Neural cell (in vitro differentiated cells): ENCODE measurements at regions not wholly inside any gene's neighbourhood (a gene's known extent, or its start where the extent isn't known, plus 50 kb on each side); places are given as distances from the start of the nearest gene placed in this dataset.

Experiments
- H2AFZ ChIP-seq: fragments of 200-600, 300-800 bp; sonication (generic), shearing (Covaris generic); 2 replicates; pipeline ENCODE4 v1.6.0; 2014; ENCODE audit warnings: low read depth, mild to moderate bottlenecking, antibody characterized with exemption, low read length, moderate library complexity
- H3F3A ChIP-seq: fragments of 200-600 bp; shearing (Covaris generic); 2 replicates; pipeline ENCODE4 v1.6.1; 2016; ENCODE audit warnings: mild to moderate bottlenecking, moderate library complexity, mixed read lengths, antibody characterized with exemption, low read length; ENCODE audit not compliant: insufficient read depth, poor library complexity, severe bottlenecking
- H3K27ac ChIP-seq: fragments of 200-600, 300-800 bp; sonication (generic), shearing (Covaris generic); 2 replicates; pipeline ENCODE4 v1.5.1; 2014; ENCODE audit warnings: mild to moderate bottlenecking, low read length, moderate library complexity
- H3K27me3 ChIP-seq: fragments of 300-800, 200-600 bp; sonication (generic), shearing (Covaris generic); 2 replicates; pipeline ENCODE4 v1.6.0; 2014; ENCODE audit warnings: mild to moderate bottlenecking, low read depth, low read length, moderate library complexity; ENCODE audit not compliant: insufficient read depth
- H3K36me3 ChIP-seq: fragments of 300-800, 200-600 bp; sonication (generic), shearing (Covaris generic); 2 replicates; pipeline ENCODE4 v1.5.1; 2014; ENCODE audit warnings: mild to moderate bottlenecking, antibody characterized with exemption, low read length, moderate library complexity; ENCODE audit not compliant: insufficient read depth
- H3K4me2 ChIP-seq: fragments of 300-800, 200-600 bp; sonication (generic), shearing (Covaris generic); 2 replicates; pipeline ENCODE4 v1.6.0; 2014; ENCODE audit warnings: mild to moderate bottlenecking, low read length
- H3K4me3 ChIP-seq: fragments of 300-800, 200-600 bp; sonication (generic), shearing (Covaris generic); 2 replicates; pipeline ENCODE4 v1.5.1; 2014; ENCODE audit warnings: mild to moderate bottlenecking, low read length, moderate library complexity
- H3K79me2 ChIP-seq: fragments of 200-600 bp; shearing (Covaris generic); replicated peaks from 2 replicates; pipeline ENCODE4 v1.6.0; 2014; ENCODE audit warnings: mild to moderate bottlenecking, low read length, moderate library complexity; ENCODE audit not compliant: insufficient read depth
- H3K9ac ChIP-seq: fragments of 300-800, 200-600 bp; sonication (generic), shearing (Covaris generic); 2 replicates; pipeline ENCODE4 v1.6.1; 2016; ENCODE audit warnings: mild to moderate bottlenecking, low read length, mixed read lengths
- H3K9me2 ChIP-seq: fragments of 200-600 bp; shearing (Covaris generic); 2 replicates; pipeline ENCODE4 v1.6.1; 2016; ENCODE audit warnings: mild to moderate bottlenecking, low read length, mixed read lengths; ENCODE audit not compliant: insufficient read depth
- H3K9me3 ChIP-seq: fragments of 200-600, 300-800 bp; sonication (generic), shearing (Covaris generic); 2 replicates; pipeline ENCODE4 v1.6.1; 2016; ENCODE audit warnings: mild to moderate bottlenecking, mixed run types, low read length, moderate library complexity, mixed read lengths
- H4K20me1 ChIP-seq: fragments of 200-600 bp; shearing (Covaris generic); 2 replicates; pipeline ENCODE4 v1.6.1; 2016; ENCODE audit warnings: mild to moderate bottlenecking, mixed run types; ENCODE audit not compliant: insufficient read depth
- EP300 ChIP-seq: fragments of 450-650 bp; conservative IDR thresholded peaks from 2 replicates; pipeline ENCODE4 v1.6.1; 2014; ENCODE audit warnings: antibody characterized with exemption, mild to moderate bottlenecking, moderate library complexity; ENCODE audit not compliant: poor library complexity, severe bottlenecking
- EZH2 ChIP-seq: fragments of 200-600, 300-800 bp; shearing (Covaris generic), sonication (generic); IDR thresholded peaks from 2 replicates; pipeline ENCODE4 v1.6.1; 2014; ENCODE audit warnings: antibody characterized with exemption, low read length, borderline replicate concordance, mild to moderate bottlenecking; ENCODE audit not compliant: insufficient read depth, poor library complexity, severe bottlenecking
- MXI1 ChIP-seq: fragments of 450-650 bp; conservative IDR thresholded peaks from 2 replicates; pipeline ENCODE4 v1.6.1; 2014; ENCODE audit warnings: antibody characterized with exemption, mild to moderate bottlenecking; ENCODE audit not compliant: poor library complexity, severe bottlenecking
- POLR2AphosphoS5 ChIP-seq: IDR thresholded peaks from 2 replicates; pipeline ENCODE4 v1.6.1; 2012
- RAD21 ChIP-seq: fragments of 450-650 bp; conservative IDR thresholded peaks from 2 replicates; pipeline ENCODE4 v1.6.1; 2014; ENCODE audit warnings: antibody characterized with exemption, mild to moderate bottlenecking, moderate library complexity
- SMC3 ChIP-seq: fragments of 450-650 bp; conservative IDR thresholded peaks from 2 replicates; pipeline ENCODE4 v1.6.1; 2014; ENCODE audit warnings: antibody characterized with exemption, mild to moderate bottlenecking, moderate library complexity; ENCODE audit not compliant: poor library complexity
- TAF1 ChIP-seq: IDR thresholded peaks from 2 replicates; pipeline ENCODE4 v1.6.1; 2012; ENCODE audit warnings: low read depth
- TF ChIP-seq, protein P1 (sequence below): IDR thresholded peaks from 2 replicates; pipeline ENCODE4 v1.6.1; 2012; ENCODE audit warnings: borderline replicate concordance
- TF ChIP-seq, protein P2 (sequence below): fragments of 450-650 bp; IDR thresholded peaks from 2 replicates; pipeline ENCODE4 v1.5.1; 2014; ENCODE audit warnings: antibody characterized with exemption, mild to moderate bottlenecking, moderate library complexity; ENCODE audit not compliant: poor library complexity, severe bottlenecking

DNA sequence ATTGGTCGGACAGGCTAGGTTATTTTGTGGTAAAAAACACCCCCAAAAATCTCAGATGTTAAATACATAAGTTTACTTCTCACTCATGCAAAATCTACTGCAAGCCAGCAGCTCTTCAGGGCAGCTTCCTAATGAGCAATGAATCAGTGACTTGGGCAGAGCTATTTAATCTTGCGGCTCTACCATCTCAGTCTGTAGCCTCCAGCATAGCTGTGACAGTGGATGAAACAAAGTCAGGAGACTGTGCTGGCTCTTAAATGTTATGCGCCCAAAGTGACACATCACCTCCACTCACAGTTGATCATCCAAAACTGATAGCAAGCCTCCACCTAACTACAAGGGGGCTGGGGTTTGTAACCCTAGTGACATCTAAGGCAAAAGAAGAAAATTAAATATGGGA is 571.9 kb downstream of the METTL4 start:
- TF ChIP-seq TAF1 (no peak), MXI1 (no peak), SMC3 (no peak), RAD21 (no peak)
- TF ChIP-seq, protein P1, sequence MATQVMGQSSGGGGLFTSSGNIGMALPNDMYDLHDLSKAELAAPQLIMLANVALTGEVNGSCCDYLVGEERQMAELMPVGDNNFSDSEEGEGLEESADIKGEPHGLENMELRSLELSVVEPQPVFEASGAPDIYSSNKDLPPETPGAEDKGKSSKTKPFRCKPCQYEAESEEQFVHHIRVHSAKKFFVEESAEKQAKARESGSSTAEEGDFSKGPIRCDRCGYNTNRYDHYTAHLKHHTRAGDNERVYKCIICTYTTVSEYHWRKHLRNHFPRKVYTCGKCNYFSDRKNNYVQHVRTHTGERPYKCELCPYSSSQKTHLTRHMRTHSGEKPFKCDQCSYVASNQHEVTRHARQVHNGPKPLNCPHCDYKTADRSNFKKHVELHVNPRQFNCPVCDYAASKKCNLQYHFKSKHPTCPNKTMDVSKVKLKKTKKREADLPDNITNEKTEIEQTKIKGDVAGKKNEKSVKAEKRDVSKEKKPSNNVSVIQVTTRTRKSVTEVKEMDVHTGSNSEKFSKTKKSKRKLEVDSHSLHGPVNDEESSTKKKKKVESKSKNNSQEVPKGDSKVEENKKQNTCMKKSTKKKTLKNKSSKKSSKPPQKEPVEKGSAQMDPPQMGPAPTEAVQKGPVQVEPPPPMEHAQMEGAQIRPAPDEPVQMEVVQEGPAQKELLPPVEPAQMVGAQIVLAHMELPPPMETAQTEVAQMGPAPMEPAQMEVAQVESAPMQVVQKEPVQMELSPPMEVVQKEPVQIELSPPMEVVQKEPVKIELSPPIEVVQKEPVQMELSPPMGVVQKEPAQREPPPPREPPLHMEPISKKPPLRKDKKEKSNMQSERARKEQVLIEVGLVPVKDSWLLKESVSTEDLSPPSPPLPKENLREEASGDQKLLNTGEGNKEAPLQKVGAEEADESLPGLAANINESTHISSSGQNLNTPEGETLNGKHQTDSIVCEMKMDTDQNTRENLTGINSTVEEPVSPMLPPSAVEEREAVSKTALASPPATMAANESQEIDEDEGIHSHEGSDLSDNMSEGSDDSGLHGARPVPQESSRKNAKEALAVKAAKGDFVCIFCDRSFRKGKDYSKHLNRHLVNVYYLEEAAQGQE: no peak
- TF ChIP-seq, protein P2, sequence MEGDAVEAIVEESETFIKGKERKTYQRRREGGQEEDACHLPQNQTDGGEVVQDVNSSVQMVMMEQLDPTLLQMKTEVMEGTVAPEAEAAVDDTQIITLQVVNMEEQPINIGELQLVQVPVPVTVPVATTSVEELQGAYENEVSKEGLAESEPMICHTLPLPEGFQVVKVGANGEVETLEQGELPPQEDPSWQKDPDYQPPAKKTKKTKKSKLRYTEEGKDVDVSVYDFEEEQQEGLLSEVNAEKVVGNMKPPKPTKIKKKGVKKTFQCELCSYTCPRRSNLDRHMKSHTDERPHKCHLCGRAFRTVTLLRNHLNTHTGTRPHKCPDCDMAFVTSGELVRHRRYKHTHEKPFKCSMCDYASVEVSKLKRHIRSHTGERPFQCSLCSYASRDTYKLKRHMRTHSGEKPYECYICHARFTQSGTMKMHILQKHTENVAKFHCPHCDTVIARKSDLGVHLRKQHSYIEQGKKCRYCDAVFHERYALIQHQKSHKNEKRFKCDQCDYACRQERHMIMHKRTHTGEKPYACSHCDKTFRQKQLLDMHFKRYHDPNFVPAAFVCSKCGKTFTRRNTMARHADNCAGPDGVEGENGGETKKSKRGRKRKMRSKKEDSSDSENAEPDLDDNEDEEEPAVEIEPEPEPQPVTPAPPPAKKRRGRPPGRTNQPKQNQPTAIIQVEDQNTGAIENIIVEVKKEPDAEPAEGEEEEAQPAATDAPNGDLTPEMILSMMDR: no peak
- no peaks in the 10 kb centered on the region for H3K36me3 ChIP-seq
- no peak overlapping the region for H3K4me3 ChIP-seq
- H3K9ac ChIP-seq: no peak overlapping the region
- no peaks in the 10 kb centered on the region for H3F3A ChIP-seq
- H3K4me2 ChIP-seq: no peak overlapping the region
- no peaks in the 10 kb centered on the region for H4K20me1 ChIP-seq
- H3K9me3 ChIP-seq: no peaks in the 10 kb centered on the region
- H3K27me3 ChIP-seq: no peaks in the 10 kb centered on the region
- H3K79me2 ChIP-seq: no peaks in the 10 kb centered on the region
- no peaks in the 10 kb centered on the region for H3K9me2 ChIP-seq
- H2AFZ ChIP-seq: no peak overlapping the region
- no peak overlapping the region for H3K27ac ChIP-seq

DNA sequence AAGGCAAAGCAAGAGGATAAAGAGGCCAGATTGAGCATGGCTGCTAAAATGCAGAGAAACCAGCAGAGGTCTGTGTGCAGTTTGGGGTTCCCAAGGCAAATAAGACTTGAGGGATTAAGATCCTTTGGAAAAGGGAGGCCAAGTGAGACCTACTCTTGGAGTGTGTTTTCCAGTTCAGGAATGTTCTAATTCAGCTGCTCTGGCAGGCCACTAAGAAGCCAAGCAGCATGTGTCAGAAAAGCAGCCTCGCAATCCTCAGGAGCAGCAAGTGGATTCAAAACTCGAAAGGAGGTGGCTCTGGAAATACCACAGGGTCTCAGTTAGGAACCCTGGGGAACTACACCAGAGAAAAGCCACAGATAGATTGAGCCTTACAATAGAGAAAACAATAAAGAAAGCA is 569.2 kb downstream of the METTL4 start:
- no peak overlapping the region for H3K4me3 ChIP-seq
- no peak overlapping the region for H3K27ac ChIP-seq
- no peak overlapping the region for H2AFZ ChIP-seq
- no peaks in the 10 kb centered on the region for H3K79me2 ChIP-seq
- no peaks in the 10 kb centered on the region for H3K9me3 ChIP-seq
- TF ChIP-seq EP300 (no peak), POLR2AphosphoS5 (no peak), EZH2 (no peak), SMC3 (no peak), RAD21 (no peak)
- TF ChIP-seq, protein P2: no peak
- TF ChIP-seq, protein P1: no peak
- no peak overlapping the region for H3K9ac ChIP-seq
- no peak overlapping the region for H3K4me2 ChIP-seq
- H3K27me3 ChIP-seq: no peaks in the 10 kb centered on the region
- no peaks in the 10 kb centered on the region for H3F3A ChIP-seq
- H3K9me2 ChIP-seq: no peaks in the 10 kb centered on the region
- H3K36me3 ChIP-seq: no peaks in the 10 kb centered on the region
- H4K20me1 ChIP-seq: no peaks in the 10 kb centered on the region
